T-helper 1 cell (primary cell): ENCODE measurements at regions not wholly inside any gene's neighbourhood (a gene's known extent, or its start where the extent isn't known, plus 50 kb on each side); places are given as distances from the start of the nearest gene placed in this dataset.

Experiments
- DNase-seq, 5 donors: peaks; one replicate each; pipeline ENCODE4 v3.0.0-alpha.2; 2012 to 2020

- no peak for DNase-seq
Measured at GRCh38 chr1:29903548-29904166, 667.3 kb downstream of the PTPRU start.

GRCh38 chr1:29901624-29902325 is 665.5 kb downstream of the PTPRU start:
- DNase-seq, result no peak

- no peak for DNase-seq
Measured at GRCh38 chr1:29900712-29901111, 664.4 kb downstream of the PTPRU start.

DNA sequence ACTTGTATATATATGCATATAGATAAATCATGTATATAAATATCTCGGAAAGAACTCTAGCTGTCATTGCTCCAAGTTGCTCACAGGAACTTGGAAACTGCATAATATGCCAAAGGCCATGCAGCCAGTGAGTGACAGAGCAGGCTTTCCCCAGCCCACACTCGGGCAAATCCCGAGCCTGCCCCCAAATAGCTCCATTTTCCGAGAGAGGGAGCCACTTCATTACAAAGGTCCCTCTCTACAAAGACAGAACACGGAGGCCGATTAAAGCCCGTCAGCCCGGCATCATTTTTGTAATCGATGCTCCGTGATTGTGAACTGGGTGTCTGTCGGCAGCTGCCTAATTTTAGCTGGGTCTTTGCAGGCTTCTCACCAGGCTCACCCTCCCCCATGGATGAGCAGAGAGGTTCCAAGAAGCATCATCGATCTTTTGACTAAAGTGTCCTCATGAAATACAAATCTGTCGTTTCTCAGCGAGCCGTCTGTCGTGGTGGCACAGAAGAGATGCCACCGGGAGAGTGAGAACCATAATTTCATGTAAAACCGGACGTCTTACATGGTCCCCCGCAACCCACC is 663.9 kb downstream of the PTPRU start:
- DNase-seq, result no peak

GRCh38 chr1:29896791-29897714 is 660.7 kb downstream of the PTPRU start:
- DNase-seq, result no peak

DNA sequence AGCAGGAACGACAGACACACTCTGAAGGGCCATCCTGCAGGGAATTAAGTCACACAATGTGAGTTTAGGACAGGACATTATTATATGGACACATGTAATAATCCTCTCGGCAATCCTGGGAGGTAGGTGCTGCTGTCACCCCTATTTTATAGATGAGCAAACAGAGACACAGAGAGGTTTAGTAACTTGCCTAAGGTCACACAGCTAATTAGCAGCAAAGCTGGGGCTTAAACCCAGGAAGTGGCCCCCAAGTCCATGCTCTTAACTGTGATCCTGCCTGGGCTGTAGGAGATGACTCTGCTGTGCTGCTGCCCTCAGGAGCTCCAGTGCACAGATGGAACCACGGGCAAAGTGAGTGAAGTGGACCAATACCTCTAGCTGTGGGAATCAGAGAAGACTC is 660.0 kb downstream of the PTPRU start:
- DNase-seq, result no peak

GRCh38 chr1:29895201-29895600 is 658.9 kb downstream of the PTPRU start:
- DNase-seq, result no peak

DNA sequence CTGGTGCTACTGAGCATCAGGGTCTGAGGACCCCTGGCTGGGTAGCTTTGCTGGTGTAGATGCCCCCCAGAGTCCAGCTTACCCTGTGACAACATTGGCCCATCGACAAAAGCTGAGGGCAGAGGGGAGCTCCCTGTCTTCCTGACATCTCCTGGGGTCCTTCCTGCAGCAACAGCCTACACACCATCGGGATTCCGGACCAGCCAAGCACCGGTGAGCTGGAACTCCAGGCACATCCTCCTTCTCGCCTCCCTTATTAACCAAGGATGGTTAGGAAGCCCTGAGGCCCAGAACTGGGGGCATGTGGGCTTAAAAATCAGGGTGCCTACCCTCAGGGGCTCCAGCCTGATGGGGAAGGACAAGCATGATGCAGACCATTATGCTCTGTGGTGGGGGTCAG is 658.0 kb downstream of the PTPRU start:
- no peak for DNase-seq

DNA sequence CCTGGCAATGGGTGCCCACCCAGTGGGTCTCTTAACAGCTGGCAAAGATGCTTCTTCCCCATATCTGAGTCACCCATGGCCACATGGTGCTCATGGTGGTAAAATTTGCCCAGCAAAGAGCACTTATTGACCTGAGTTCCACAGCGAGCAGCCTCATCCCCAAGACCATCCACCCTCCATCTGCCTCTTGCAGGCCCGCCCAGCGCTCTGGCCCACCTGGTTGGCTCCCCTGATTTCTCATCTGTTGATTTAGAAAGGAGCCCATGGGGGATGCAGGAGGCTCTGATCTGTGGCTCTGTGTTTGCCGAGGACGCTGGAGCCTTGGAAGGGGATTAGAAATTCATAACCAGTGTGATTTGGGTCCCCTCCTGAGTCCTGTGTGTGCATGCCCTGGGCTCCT is 657.5 kb downstream of the PTPRU start:
- DNase-seq, result no peak

GRCh38 chr1:29893046-29893723 is 656.9 kb downstream of the PTPRU start:
- DNase-seq, result no peak

DNA sequence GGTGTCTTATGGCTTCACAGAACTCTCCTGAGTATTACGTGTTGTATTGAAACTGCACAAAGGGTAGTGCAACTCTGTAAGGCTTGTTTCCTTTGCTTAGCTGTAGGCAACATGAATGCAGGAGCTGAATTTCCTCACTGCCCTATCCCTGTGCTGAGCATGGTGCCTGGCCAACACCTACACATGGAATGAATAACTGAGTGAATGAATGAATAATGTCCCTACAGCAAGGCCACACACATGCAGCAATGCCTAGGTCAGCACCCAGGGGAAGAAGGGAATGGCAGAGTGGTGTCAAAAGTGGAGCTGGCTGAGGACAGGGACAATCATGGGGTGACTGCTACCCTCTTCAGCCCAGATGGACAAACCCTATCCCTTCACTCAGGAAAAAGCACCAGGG is 655.9 kb downstream of the PTPRU start:
- DNase-seq, result no peak

DNA sequence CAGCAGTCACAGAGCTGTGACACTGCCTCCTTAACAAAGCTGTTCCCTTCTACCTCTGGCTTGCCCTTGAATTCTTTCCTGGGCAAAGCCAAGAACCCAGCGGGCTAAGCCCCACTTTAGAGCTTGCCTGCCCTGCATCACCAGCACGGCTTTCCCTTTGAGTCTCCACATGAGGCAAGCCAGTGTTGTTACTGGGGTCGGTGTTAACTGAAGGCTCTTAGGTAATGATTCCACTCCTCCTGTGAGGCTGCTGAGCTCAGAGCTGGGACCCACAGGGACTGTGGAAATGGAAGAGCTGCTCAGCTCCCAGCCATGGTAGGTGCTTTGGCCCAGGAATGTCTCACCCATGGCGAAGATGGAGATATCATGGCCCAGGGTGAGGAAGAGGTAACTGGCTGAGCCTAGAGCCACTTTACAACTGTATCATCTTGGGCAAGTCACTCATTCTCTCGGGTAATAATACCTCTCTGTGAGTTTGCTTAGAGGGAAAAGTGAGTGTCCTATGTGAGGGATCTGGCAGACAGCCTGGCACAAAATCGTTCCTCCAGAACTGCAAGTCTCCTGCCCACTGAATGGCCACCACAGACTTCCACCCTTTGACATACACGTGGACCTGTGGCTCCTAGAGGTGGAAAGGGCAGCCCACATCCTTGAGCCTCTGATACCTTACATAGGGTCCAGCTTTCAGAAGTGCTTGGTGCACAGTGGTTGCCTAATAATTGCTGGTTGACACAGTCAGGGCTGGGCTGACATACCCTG is 654.1 kb downstream of the PTPRU start:
- DNase-seq, result no peak

DNA sequence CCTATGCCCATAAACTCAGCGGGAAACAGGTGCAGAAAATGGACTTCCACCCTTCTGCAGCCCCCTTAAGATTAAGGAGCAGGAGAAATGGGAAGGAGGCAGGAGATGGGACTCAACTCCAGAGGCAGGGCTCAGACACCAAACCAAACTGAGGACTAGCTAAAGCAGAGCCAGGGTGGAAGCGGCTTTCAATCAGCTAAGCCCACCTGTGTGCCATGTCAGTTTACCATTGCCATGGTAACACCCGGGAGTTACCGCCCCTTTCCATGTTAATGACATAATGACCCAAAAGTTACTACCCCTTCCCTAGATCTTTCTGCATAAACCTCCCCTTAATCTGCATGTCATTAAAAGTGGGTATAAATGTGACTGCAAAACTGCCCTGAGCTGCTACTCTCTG is 653.5 kb downstream of the PTPRU start:
- no peak for DNase-seq

DNA sequence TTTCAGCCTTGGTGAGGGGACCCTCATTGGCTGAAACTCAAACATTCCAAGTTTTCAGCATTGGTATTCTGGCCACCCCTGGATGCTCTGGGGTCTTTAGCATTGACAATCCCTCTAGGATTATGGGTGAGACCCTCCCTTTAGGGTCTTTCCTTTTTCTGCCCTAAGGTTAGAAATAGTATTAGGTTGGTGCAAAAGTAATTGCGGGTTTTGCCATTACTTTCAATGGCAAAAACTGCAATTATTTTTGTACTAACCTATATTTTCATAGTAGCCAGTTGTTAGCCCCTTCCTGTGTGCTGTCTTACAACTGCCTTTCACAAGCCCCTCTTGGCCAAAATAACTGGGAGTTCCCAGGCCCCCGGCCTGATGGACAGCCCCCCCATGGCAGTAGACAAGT is 648.4 kb downstream of the PTPRU start:
- DNase-seq, result no peak

- DNase-seq, result no peak
Measured at GRCh38 chr1:29883986-29884385, 647.7 kb downstream of the PTPRU start.

- no peak for DNase-seq
Measured at GRCh38 chr1:29883411-29883832, 647.1 kb downstream of the PTPRU start.

- no peak for DNase-seq
Measured at GRCh38 chr1:29880556-29880955, 644.2 kb downstream of the PTPRU start.

- DNase-seq, result no peak
Measured at GRCh38 chr1:29879217-29879616, 642.9 kb downstream of the PTPRU start.

DNA sequence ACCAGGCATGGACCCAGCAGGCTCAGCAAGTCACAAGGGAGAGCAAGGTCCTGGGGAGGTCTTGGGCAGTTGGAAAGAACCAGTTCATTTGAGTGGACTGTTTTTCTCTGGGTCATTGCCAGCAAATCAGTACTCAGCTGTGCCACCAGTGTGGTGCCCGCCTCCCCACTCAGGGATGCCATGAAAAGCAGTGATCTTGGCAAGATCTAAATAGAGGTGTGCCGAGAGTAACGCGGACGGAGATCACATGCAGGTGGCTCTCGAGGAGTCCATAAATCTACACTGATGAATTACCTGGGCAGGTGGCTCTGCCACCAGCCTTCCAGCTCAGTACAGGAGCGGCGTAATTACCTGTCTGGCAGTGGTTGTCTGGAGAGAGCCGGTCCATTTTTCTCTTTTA is 642.2 kb downstream of the PTPRU start:
- no peak for DNase-seq

DNA sequence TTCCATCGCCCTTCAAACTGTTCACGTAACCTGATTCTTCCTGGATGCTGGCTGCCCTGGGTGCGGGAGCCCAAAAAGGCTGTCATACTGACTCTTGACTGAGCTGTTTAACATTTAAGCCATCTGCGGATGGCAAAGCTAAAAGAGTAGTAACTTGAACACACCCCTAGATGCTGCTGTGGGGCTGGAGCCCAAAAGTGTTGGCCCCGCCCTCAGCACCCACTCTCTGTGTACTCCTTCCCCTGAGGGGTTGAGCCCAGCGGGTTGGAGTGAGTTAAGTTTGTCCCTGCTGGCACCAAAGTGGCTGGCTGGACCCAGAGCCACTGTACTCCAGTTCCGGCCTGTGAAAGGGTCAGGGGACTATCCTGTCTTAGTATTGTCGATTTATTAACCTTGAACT is 640.6 kb downstream of the PTPRU start:
- DNase-seq, result no peak

- DNase-seq, result no peak
Measured at GRCh38 chr1:29876441-29876840, 640.1 kb downstream of the PTPRU start.

DNA sequence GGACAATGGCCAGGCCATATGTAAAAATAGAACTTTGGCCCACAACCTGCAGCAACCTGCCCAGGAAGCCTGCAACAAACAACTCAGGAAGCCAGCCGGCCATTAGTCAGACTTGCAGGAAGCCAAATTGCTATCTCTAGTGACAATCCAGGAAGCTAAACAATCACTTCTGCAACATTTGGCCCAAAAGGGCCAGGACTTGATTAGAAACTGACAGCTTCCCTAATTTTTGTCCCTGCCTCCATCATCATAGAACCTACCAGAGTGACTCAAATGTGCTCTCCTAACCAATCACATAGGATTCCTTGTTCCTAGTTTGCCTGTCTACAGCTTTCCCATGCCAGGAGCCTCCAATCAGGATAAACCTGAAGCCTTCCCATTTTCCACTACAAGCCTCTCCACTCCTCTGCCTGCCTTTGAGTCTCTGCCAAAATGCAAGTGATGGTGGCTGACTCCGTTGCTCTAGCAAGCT is 639.3 kb downstream of the PTPRU start:
- no peak for DNase-seq
